Fibroblast of lung (primary cell): ENCODE measurements at regions not wholly inside any gene's neighbourhood (a gene's known extent, or its start where the extent isn't known, plus 50 kb on each side); places are given as distances from the start of the nearest gene placed in this dataset.

Source experiments
- EZH2 ChIP-seq: IDR thresholded peaks from 2 replicates; pipeline ENCODE4 v1.5.1; 2012; ENCODE audit warnings: low read length, control low read depth, mild to moderate bottlenecking; ENCODE audit errors: missing control alignments
- TF ChIP-seq, protein P1 (sequence below), 2 donors: IDR thresholded peaks in 1 of 2; conservative IDR thresholded peaks in 1 of 2; 1 replicate in 1 of 2; 2 replicates in 1 of 2; pipeline ENCODE4 v1.5.1; 2011 to 2012; ENCODE audit warnings: low read length in 2 of 2, control low read depth in 1 of 2, inconsistent platforms in 1 of 2, low read depth in 1 of 2, mild to moderate bottlenecking in 1 of 2

DNA sequence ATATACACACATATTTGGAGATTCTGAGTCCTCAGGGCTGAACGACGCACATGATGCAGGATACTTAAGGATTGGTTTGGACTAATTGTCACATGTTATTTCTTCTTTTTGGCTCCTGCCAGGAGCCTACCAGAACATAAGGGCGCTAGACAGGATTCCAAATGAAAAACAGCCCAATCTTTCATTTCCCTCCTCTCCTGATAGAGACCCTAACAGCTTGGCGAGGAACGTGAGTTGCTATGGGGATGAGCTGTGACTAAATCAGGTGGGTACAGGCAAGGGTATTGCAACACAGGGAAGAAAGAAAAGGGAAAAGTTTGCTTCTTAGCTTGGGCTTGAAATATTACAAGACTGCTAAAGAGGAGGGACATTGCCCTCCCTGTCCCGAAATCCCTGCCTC, 109.9 kb downstream of the AIPL1 start:
- TF ChIP-seq, protein P1, sequence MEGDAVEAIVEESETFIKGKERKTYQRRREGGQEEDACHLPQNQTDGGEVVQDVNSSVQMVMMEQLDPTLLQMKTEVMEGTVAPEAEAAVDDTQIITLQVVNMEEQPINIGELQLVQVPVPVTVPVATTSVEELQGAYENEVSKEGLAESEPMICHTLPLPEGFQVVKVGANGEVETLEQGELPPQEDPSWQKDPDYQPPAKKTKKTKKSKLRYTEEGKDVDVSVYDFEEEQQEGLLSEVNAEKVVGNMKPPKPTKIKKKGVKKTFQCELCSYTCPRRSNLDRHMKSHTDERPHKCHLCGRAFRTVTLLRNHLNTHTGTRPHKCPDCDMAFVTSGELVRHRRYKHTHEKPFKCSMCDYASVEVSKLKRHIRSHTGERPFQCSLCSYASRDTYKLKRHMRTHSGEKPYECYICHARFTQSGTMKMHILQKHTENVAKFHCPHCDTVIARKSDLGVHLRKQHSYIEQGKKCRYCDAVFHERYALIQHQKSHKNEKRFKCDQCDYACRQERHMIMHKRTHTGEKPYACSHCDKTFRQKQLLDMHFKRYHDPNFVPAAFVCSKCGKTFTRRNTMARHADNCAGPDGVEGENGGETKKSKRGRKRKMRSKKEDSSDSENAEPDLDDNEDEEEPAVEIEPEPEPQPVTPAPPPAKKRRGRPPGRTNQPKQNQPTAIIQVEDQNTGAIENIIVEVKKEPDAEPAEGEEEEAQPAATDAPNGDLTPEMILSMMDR (conservative IDR thresholded peaks at IDR 0.05 in 1 of 2, IDR thresholded peaks at IDR 0.05 in 1 of 2; ENCODE audit: low read depth in 1 of 2, low read length in 2 of 2): no peak
- no peak for TF ChIP-seq EZH2
